DMS114 treated with DMSO at 0.1 percent for 48 hours (cell line): ENCODE measurements at regions not wholly inside any gene's neighbourhood (a gene's known extent, or its start where the extent isn't known, plus 50 kb on each side); places are given as distances from the start of the nearest gene placed in this dataset.

ENCODE experiments used
- DNase-seq: peaks from one replicate; lab custom pipeline; 2025; ENCODE audit not compliant: unreplicated experiment; lab: John Stamatoyannopoulos, UW

GRCh38 chr3:146680617-146681016 is 75.5 kb upstream of the PLSCR5 start:
- no peak for DNase-seq

DNA sequence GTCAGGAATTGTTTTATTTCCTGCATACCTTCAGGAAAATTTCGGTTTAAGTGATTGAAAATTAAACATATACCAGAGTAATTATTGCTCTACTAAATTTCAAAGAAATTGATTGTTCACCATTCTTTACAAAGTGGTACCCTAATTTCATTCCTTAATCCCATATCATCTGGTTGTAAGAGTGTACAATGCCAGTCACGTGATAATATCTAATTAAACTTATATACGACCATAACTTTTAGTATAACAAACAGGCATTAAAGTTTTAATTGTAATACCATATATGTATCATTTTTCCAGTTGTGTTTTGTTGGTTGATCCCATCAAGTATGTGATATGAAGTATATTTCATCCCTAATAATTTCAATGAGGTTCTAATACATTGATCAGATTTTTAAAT is 74.8 kb upstream of the PLSCR5 start:
- DNase-seq = no peak

GRCh38 chr3:146679191-146679590 is 74.0 kb upstream of the PLSCR5 start:
- no peak for DNase-seq

DNA sequence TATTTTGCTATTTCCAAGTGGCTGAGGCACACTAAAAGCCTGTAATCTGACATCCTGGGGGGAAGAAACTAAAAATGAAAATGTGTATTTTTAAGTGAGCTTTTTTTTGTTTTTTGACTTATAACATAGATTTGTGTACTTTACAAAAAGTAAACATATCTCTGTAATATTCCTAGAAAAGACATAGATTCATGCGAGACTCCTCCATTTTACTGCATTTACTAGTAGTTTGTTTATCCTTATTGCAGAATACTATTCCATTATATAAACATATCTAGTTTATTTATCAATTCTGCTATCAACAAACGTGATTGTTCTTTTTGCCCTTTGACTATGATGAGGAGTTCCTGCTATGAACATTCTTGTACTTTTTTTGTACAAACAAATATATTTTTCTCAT is 67.8 kb upstream of the PLSCR5 start:
- no peak for DNase-seq

DNA sequence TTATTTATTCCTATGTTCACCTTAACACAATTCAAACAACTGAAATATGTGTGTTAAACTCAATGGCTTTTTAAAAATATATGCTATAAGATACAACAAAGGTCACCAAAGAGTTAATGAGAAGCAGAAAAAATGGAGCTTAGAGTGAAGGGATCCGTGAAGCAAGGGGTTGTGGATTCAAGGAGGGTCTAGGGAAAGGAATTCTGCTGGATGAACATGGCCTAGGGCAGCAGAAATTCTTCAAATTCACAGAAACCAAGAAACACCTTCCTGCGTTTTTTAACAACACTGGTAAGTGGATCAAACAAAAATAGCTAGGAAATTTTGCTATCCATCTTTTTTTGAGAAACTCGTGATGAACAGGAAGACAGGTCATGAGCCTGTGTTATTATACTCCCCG is 59.3 kb upstream of the PLSCR5 start:
- no peak for DNase-seq

GRCh38 chr3:146658841-146659240 is 53.7 kb upstream of the PLSCR5 start:
- no peak for DNase-seq

- DNase-seq = no peak
Measured at GRCh38 chr3:146655333-146655996, 50.3 kb upstream of the PLSCR5 start.
